GM12878 (cell line): ENCODE measurements at regions not wholly inside any gene's neighbourhood (a gene's known extent, or its start where the extent isn't known, plus 50 kb on each side); places are given as distances from the start of the nearest gene placed in this dataset.

ENCODE experiments used
- BCL11A ChIP-seq: IDR thresholded peaks from 2 replicates; pipeline ENCODE4 v1.6.1; 2011; ENCODE audit warnings: low read depth, low read length
- CEBPB ChIP-seq, 2 experiments: fragments of 150-350 bp in 1 of 2; IDR thresholded peaks; 2 replicates each; pipeline ENCODE4 v1.6.1; 2012 to 2014; ENCODE audit warnings: low read depth in 2 of 2, low read length in 2 of 2, borderline replicate concordance in 1 of 2, inconsistent platforms in 1 of 2
- ESRRA ChIP-seq: IDR thresholded peaks from 2 replicates; pipeline ENCODE4 v1.6.1; 2012; ENCODE audit warnings: mild to moderate bottlenecking, low read length, improper control_type of control experiment
- MYC ChIP-seq: IDR thresholded peaks from 2 replicates; pipeline ENCODE4 v1.6.1; 2011; ENCODE audit warnings: mild to moderate bottlenecking, low read length, moderate library complexity, inconsistent platforms; ENCODE audit not compliant: insufficient read depth, insufficient replicate concordance, insufficient read length, severe bottlenecking
- NFXL1 ChIP-seq: fragments of 450-650 bp; IDR thresholded peaks from 2 replicates; pipeline ENCODE4 v1.6.1; 2017; ENCODE audit warnings: antibody characterized with exemption, mild to moderate bottlenecking, borderline replicate concordance
- NRF1 ChIP-seq: conservative IDR thresholded peaks from 2 replicates; pipeline ENCODE4 v1.6.1; 2011; ENCODE audit warnings: mild to moderate bottlenecking, low read depth, low read length, improper control_type of control experiment
- POLR2A ChIP-seq: IDR thresholded peaks from 2 replicates; pipeline ENCODE4 v1.6.1; 2011; ENCODE audit warnings: low read depth, mild to moderate bottlenecking, low read length
- POLR2AphosphoS5 ChIP-seq: IDR thresholded peaks from 2 replicates; pipeline ENCODE4 v1.6.1; 2011; ENCODE audit warnings: mild to moderate bottlenecking, low read length, inconsistent platforms
- RAD21 ChIP-seq: IDR thresholded peaks from 2 replicates; pipeline ENCODE4 v1.6.1; 2011; ENCODE audit warnings: mild to moderate bottlenecking, low read depth, low read length, moderate library complexity; ENCODE audit not compliant: insufficient read depth
- SP1 ChIP-seq: IDR thresholded peaks from one replicate; pipeline ENCODE4 v1.6.1; 2011; ENCODE audit warnings: low read depth, low read length
- TARDBP ChIP-seq: IDR thresholded peaks from 2 replicates; pipeline ENCODE4 v1.6.1; 2016; ENCODE audit warnings: borderline replicate concordance
- TF ChIP-seq, protein P1 (sequence below), 3 experiments: IDR thresholded peaks in 2 of 3; conservative IDR thresholded peaks in 1 of 3; 2 replicates each; pipeline ENCODE4 v1.5.1; 2011; ENCODE audit warnings: low read depth in 3 of 3, low read length in 3 of 3, mild to moderate bottlenecking in 3 of 3, control low read depth in 2 of 3, moderate library complexity in 2 of 3, inconsistent platforms in 1 of 3, mixed read lengths in 1 of 3; ENCODE audit not compliant: control insufficient read depth in 2 of 3, insufficient read depth in 1 of 3; ENCODE audit errors: extremely low read depth in 1 of 3
- TF ChIP-seq, protein P2 (sequence below): IDR thresholded peaks from 2 replicates; pipeline ENCODE4 v1.6.1; 2012; ENCODE audit warnings: mild to moderate bottlenecking, low read depth, low read length
- TF ChIP-seq, protein P3 (sequence below): IDR thresholded peaks from 2 replicates; pipeline ENCODE4 v1.6.1; 2012; ENCODE audit warnings: low read depth, low read length, improper control_type of control experiment

DNA sequence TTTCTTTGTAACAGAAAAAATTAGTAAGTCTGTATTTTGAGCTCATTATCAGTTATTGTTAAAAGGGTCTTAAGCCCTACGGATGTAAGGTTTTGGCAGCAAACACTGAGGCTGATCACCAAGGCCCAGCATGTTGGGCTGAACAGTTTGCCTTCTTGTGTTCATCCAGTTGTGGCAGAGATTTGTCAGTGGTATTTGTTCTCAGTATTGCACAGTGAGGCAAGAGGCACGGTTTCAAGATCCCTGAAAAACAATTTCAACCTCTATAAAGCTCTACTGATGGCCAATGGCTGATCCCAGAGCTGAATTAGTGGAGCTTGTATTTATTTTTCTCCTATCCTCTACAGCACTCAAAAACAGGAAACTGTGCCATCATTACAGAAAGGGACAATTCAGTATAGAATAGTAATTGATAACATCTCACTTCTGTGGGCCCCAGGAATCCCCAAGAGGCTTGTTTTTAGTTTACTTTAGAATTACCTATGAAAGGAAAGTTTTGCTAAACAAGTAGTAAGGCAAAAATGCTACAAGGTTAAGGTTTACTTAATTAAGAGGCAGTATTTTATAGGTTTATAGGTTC lies 191.8 kb upstream of the RAB4A start:
- TF ChIP-seq MYC = no peak
- TF ChIP-seq, protein P1, sequence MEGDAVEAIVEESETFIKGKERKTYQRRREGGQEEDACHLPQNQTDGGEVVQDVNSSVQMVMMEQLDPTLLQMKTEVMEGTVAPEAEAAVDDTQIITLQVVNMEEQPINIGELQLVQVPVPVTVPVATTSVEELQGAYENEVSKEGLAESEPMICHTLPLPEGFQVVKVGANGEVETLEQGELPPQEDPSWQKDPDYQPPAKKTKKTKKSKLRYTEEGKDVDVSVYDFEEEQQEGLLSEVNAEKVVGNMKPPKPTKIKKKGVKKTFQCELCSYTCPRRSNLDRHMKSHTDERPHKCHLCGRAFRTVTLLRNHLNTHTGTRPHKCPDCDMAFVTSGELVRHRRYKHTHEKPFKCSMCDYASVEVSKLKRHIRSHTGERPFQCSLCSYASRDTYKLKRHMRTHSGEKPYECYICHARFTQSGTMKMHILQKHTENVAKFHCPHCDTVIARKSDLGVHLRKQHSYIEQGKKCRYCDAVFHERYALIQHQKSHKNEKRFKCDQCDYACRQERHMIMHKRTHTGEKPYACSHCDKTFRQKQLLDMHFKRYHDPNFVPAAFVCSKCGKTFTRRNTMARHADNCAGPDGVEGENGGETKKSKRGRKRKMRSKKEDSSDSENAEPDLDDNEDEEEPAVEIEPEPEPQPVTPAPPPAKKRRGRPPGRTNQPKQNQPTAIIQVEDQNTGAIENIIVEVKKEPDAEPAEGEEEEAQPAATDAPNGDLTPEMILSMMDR (IDR thresholded peaks at IDR 0.05 in 2 of 3, conservative IDR thresholded peaks at IDR 0.05 in 1 of 3; ENCODE audit: control insufficient read depth in 2 of 3, extremely low read depth in 1 of 3, insufficient read depth in 1 of 3, low read depth in 3 of 3, low read length in 3 of 3) = no peak
- TF ChIP-seq SP1 = no peak
- TF ChIP-seq, protein P2, sequence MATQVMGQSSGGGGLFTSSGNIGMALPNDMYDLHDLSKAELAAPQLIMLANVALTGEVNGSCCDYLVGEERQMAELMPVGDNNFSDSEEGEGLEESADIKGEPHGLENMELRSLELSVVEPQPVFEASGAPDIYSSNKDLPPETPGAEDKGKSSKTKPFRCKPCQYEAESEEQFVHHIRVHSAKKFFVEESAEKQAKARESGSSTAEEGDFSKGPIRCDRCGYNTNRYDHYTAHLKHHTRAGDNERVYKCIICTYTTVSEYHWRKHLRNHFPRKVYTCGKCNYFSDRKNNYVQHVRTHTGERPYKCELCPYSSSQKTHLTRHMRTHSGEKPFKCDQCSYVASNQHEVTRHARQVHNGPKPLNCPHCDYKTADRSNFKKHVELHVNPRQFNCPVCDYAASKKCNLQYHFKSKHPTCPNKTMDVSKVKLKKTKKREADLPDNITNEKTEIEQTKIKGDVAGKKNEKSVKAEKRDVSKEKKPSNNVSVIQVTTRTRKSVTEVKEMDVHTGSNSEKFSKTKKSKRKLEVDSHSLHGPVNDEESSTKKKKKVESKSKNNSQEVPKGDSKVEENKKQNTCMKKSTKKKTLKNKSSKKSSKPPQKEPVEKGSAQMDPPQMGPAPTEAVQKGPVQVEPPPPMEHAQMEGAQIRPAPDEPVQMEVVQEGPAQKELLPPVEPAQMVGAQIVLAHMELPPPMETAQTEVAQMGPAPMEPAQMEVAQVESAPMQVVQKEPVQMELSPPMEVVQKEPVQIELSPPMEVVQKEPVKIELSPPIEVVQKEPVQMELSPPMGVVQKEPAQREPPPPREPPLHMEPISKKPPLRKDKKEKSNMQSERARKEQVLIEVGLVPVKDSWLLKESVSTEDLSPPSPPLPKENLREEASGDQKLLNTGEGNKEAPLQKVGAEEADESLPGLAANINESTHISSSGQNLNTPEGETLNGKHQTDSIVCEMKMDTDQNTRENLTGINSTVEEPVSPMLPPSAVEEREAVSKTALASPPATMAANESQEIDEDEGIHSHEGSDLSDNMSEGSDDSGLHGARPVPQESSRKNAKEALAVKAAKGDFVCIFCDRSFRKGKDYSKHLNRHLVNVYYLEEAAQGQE = no peak
- no peak for TF ChIP-seq POLR2AphosphoS5
- TF ChIP-seq, protein P3, sequence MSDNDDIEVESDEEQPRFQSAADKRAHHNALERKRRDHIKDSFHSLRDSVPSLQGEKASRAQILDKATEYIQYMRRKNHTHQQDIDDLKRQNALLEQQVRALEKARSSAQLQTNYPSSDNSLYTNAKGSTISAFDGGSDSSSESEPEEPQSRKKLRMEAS = no peak
- TF ChIP-seq RAD21 = no peak
- no peak for TF ChIP-seq POLR2A
- TF ChIP-seq TARDBP = no peak
- no peak for TF ChIP-seq NRF1
- TF ChIP-seq NFXL1 = no peak
- no peak for TF ChIP-seq ESRRA
- no peak for TF ChIP-seq CEBPB (IDR thresholded peaks at IDR 0.05; ENCODE audit: borderline replicate concordance in 1 of 2, low read depth in 2 of 2, low read length in 2 of 2)
- no peak for TF ChIP-seq BCL11A
